Stimulated activated CD8-positive, alpha-beta memory T cell treated with anti-CD3 and anti-CD28 coated beads, Interleukin-7, amount 100 ng/mL, for 4 hours (primary cell): ENCODE measurements at regions not wholly inside any gene's neighbourhood (a gene's known extent, or its start where the extent isn't known, plus 50 kb on each side); places are given as distances from the start of the nearest gene placed in this dataset.

Experiments
- DNase-seq, 2 donors: peaks; one replicate each; pipeline ENCODE4 v3.0.0-alpha.2; 2020; ENCODE audit warnings: low read depth in 2 of 2

DNA sequence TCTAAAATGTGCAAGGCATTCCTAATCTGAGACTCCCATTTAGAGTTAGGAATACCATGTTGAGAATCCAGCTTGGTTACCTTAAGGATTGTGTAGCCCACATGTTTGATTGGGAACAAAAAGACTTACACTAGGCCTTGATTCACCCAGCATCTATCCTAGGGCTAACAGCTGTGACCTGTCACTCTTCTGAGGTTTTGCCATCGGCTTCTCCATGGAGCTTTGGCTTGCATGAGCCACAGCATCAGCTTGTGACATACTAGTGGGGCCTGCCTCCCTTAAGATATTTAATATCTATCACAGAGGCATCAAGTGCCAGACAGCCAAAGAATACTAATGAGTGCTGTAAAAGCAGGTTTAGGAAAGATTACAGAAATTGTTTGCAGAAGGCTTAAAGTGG lies 241.3 kb upstream of the UBE2E3 start:
- DNase-seq: no peak

DNA sequence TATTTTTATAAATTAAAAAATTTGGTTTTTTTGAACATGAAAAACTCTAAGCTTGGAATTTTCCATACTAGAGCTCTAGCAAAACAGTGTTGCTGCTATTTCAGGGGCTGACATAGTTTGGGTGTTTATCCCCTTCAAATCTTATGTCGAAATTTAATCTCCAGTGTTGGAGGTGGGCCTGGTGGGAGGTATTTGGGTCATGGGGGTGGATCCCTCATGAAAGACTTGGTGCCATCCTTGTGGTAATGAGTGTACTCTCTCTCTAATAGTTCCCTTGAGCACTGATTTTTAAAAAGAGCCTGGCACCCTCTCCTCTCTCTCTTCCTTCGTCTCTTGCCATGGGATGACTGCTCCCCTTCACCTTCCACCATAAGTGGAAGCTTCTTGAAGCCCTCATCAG lies 244.6 kb upstream of the UBE2E3 start:
- DNase-seq: no peak

DNA sequence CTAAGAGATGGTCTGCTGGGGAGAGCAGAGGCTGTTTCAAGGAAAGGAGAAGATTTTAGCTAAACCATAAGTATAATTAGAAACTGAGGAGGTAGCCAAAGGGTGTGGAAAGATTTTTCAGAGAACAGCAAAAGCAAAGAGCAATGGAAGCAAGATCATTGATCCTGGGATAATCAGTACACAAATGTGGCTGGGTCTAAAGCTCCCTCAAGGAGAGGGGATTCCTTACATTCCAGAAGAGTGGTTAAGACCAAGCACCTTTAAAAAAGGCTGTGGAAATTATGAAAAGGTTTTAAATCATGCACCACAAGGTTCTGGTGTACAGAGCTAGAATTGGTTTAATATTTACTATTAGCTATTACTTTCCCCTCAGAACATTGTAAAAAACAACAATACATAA lies 246.0 kb upstream of the UBE2E3 start:
- DNase-seq: no peak

DNA sequence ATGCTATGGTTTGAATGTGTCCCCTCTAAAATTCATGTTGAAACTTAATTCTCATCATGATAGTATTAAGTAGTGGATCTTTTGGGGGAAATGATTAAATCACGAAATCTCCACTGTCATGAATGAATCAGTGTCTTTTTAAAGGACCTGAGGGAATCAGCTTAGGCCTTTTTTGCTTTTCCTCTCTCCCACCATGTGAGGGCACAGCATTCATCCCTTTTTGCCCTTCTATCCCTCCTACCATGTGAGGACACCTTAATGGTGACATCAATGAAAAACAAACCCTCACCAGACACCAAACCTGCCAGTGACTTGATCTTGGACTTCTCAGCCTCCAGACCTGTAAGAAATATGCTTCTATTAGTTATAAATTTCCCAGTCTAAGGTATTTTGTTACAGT lies 247.1 kb upstream of the UBE2E3 start:
- no peak for DNase-seq

DNA sequence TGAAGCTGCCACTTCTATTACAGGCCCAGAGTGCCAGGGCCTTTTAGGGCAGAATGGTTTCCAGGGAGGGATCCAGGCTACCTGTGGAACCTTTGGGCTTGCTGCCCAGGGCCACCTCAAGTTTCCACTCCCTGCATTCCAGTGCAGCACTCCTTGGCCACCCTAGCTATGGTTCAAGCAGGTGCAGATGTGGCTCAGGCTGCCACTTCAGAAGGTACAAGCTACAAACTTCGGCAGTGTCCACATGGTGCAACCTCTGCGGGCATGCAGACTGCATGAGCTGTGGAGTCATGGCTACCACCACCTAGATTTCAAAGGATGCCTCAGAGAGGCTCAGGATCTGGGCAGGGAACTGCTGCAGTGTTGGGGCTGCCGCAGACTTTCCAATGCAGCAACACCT lies 248.1 kb upstream of the UBE2E3 start:
- DNase-seq: no peak

DNA sequence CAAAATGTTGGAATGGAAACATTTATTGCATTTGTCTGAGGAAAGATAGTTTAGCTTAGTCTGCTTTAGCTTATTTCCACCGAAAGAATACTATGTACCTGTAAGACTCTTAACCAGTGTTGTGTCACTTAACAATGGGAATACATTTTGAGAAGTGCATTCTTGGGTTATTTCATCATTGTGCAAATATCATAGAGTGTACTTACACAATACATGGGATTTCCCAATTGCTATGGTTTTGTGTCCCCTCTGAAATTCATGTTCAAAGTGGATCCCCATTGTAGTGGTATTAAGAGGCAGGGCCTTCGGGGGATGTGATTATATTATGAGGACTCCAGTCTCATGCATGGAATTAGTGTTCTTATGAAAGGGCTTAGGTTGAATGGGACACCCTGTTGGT lies 249.4 kb upstream of the UBE2E3 start:
- DNase-seq: no peak

DNA sequence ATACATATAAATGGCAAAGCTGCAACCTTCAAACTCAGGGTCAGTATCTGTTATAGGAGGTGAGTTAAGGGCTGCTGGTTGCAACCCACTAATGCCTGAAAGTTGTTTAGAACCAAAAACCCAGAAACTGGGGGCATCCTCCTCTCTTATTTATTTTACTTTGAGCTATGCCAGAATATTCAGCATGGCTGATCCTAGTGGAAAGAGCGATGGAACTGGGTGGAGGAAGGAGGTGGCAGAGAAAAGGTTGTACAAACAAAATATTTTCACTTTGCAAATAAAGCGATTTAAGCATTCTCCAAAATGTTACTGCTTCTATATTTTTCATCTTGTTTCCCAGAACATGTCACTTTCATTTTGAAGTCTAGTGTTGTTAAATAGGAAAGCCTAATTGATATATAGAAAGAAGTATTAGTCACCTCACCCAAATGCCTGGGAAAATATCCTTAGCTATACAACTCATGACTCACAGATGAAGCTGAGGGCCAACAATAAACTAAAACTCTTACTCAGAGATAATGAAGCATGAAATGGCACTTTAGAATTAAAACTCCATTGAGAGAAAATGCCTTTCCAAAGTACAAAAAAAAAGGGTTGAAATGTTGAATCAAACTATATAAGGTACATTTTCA lies 251.4 kb upstream of the UBE2E3 start:
- no peak for DNase-seq

DNA sequence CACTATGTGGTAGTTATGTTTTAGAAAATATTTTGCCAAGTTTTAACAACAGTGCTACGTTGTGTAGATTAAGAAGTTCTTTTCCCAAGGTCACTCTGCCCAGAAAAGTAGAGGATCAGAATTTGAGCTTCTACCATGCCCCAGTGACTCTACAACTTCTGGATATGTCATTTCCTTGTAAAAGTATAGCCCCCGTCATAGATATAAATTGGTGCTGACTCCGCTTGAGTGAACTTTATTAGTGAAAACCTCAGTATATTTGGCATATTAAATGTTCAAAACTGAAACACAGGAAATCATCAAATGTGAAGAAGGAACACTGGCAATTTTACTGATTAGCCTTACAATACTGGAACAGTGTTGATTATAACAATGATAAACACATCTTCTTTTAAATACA lies 256.7 kb upstream of the UBE2E3 start:
- no peak for DNase-seq

DNA sequence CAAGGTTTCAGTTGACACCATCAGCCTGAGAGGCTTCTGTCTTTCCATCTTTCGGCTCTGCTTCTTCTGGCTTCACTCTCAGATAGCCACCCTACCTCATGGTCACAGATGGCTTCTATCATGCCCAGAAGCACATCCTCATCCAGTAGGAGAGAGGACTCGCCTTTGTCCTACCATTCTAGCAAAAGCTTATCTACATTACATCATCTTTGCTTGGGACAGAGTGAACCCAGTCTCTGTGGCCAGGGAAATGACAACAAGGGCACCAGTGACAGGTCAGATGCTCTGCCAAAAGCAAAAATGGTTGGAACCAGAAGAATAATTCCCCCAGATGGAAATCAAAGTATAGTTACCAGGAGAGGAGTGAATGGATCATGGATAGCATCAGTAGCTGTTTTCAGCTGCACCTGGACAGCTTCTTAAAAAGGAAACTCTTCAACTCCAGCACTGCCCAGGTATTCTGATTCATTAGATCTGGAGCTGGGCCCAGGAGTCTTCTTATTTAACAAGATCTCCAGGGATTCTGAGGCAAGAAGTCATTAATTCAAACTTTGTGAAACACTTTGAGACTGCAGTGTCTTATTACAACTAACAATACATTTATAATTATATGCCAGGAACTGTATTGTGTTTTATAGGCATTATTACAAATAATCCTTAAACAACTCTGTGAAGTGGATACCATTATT lies 257.7 kb upstream of the UBE2E3 start:
- DNase-seq: no peak

DNA sequence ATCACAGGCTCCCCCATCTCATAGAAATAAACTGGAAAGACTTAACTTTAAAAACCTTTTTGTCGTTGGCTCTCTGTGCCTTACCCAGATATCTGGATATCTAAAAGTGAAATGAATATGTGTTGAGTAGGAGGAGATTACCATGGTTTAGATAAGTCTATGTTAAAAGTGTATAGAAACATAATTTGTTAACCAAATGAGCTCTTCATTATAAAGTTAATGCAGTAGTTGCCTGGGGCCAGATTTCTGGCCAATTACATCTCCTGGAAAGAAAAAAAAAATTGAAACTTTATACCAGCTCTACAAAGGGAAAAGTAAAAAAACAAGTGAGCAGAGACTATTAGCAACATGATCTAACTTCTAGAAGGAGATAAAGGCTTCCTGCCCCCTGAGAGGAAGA lies 259.6 kb upstream of the UBE2E3 start:
- DNase-seq: no peak

DNA sequence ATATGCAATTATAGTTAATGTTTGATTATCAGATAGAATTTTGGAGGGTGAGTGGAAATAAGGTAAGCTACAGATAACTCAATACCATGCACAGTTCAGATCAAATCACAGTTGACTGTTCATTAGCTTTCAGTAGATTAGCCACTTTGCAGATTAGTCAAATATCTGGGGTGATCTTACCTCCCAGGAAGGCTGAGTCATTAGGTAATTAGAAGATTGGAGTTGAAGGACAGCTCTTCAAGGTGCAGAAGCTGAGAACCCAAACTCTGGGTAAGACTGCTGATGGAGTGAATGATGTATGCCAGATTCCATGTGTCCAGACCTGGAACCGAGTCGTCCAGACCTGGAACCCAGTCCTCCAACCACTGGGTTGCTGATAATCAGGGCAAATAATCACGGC lies 262.8 kb upstream of the UBE2E3 start:
- DNase-seq: no peak

DNA sequence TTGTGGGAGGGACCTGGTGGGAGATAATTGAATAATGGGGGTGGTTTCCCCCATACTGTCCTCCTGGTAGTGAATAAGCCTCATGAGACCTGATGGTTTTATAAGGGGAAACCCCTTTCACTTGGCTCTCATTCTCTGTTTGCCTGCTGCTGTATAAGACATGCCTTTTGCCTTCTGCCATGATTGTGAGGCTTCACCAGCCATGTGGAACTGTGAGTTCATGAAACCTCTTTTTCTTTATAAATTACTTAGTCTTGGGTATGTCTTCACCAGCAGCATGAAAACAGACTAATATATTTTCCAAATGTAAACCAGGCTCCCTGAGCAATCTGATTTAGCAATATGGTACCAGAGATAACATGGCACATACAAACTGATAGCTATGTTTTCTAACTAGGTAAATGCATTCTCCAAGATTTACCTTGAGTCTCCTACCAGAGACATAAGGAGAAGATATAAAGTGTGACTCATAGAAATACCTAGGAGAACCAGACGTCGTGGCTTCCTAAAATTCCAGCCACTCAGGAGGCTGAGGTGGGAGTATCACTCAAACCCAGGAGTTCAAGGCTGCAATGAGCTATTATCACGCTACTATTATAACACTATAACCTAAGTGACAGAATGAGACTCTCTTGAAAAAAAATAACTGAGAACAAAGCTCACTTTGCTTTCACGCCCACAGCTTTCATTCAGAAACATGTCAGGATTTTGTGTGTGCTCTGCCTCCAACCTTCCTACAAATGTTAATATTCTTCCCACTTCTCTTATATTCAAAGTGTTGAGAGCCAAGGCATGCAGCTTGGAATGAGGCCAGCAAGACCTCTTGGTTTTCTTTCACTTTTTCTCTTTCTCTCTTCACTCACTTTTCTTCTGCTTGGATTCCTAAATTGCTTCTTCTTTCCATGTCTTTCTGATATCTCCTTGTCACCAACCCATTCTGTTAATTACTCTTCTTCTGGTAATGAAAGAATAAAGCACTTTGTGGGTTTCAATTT lies 263.9 kb upstream of the UBE2E3 start:
- DNase-seq: no peak

DNA sequence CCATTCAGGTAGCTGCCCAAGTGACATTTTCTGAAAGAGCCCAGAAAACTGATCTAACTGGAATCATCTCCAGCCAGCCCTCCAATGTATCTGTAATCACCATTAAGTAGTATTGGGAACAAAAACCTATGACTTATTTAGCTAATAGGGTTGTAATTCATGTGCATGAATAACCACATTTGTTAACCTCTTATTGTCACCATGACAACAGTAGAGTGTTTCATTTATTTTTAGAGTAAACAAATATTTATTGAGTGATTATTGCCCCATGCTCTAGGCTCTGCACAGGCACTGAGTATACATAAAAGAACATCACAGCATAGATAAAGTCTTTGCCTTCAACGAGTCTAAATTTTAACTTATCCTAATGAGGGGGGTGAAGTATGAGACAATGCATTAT lies 265.4 kb upstream of the UBE2E3 start:
- DNase-seq: no peak

DNA sequence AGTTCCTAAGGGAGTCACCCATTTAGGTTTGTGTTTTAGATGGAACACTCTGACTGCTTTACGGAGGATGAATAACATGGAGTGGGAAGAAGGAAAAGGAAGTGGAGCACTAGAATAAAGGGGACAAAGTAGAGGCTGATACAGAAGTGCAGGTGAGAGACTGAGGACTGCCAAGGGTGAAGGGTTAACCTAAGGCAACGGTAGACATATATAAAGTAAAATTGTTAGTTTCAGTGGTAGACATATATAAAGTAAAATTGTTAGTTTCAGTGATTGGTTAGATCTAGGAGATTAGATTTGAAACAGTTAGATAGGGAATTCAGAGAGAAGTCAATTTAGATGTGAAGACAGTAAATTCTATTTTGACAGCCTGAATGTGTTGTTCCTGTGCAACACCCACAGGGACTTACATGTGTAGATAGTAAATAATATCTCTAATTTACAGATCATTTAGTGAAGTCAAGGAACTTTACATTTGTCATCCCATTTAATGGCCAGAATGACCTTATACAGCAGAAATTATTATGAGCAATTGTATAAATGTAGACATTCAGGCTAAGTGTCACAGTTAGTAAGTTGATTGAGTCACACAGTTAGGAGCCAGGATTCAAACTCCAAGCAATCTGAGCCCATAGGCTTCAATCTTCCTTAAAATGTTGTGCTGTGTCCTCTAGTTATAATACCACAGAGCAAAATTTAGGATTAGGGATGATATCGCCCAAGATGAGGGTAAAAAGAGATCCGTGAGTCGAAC lies 270.8 kb upstream of the UBE2E3 start:
- DNase-seq: no peak

DNA sequence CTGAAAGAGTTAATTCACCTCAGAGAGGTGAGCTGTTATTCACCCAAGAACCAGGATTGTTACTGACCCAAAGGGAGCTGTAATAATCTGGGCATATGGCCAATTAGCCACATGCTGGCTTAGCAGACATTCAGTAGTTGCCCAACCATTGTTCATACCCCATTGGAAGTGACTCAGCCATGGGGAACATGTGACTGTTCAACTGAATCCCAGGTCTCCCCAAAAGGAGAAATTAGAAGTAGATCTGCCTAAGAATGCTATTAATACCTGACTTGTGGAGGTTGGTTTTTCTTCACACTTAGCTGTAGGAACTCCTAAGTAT lies 272.6 kb upstream of the UBE2E3 start:
- no peak for DNase-seq

DNA sequence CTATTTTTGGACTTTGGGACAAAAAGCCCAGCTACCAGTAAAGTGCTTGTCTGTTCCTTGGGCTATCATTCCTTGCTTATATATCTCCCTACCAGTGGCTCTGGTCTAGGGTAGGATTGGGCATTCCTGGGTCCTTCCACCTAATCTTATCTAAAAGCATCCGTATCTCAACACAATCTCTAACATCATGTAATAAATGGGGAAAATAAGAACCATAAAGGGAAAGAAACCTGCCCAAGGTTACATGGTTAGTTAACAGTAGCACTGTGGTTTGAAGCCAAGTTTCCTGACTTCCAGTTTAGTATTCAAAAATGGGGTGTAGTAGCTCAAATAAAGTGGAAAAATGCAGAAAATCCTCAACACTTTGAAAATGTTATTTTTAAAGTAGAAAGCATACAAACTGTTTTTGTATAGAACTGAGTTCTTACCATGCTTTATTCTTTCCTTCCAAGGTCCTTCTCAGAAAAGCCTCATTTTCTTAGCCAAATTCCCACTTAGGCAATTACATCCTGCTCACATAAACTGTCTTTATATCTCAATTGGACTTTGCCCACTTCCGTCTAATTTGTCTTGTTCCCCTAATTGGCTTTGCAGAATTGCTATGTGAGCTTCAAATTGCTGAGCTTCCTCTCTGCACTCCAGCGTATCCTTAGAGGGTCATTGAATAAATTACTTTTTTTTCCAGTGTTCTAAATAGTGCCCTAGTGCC lies 273.1 kb upstream of the UBE2E3 start:
- no peak for DNase-seq

DNA sequence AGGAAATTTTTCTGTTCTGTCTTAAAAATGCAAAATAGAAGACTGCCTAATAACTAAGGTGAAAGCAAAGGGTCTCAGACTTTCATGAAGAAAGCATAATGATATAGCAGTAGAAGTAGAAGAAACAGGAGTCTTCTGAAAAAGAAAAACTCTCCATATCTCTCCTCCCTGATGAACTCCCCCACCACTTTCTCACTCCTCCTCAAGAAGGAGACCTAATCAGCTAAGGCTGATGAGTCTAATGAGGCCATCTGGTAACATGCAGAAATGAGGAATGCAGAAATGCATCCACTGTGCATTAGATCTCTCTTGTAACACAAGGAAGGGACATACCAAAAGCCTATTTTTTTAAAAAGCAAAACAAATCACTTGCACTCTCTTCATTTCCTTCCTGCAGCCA lies 273.7 kb upstream of the UBE2E3 start:
- no peak for DNase-seq

DNA sequence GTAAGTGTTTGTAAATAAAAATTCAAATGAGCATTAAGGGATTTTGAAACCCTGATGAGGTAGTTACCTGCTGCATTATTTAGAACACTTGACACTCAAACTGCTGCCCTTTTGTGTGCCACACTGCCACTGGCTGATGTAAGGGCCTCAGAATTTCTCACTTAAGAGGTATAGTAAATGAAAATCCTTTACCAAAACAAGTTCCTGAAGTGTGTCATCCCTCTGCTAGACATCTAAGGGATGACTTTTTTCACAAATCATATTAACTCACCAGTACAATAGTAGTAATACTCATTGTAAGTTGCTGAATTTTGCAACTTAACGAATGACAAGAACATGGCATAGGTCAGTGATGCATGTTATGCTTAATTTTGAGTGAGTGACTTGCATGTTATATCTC lies 274.9 kb upstream of the UBE2E3 start:
- no peak for DNase-seq

DNA sequence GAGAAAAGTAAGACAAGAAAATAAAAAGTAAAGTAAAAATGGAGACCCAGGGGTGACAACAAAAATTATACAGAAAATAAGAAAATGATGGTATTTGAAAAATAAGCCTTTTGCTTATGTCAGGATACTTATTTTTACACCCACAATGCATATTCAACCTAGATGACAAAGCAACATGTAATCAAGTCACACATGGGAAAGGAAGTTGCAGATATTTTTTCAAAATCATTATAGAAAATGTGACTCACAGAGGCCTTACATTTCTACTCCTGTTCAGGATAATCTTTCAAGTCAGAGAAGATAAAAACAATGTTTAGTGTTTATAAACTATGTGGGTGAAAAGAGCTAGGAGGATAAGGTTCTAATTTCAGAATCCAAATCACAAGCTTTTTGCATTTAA lies 275.3 kb upstream of the UBE2E3 start:
- no peak for DNase-seq

DNA sequence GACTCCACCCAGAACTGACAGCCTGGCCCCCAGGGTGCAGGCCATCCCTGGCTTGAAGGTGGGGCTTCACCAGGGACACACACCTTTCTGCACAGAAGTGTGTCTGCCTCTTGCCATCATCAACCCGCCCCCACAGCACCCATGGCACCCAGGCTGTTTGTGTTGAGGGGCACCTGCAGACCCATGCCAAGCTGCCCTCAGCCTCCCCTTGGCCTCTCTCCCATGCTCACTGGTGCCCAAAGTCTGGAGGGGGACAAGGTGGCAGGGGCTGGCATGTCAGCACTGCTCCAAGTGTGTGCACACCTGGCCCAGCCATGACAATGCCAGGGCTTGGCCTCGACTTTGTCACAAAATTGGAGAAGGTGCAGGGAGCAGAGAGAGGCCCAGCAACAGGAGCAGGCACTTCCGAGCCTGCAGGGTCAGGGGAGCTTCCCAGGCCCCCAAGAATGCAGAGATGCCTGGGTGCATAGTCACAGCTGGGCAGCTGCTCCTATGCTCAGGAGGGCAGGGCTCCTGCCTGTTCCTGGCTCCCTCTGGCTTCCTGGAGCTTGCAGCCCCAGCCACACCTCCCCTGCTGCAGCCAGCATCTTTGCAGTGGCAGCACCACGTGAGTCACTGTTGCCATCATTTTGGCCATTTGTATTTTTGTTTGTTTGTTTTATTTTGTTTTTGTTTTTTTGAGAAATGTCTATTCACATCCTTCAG lies 280.6 kb upstream of the UBE2E3 start:
- DNase-seq: no peak

DNA sequence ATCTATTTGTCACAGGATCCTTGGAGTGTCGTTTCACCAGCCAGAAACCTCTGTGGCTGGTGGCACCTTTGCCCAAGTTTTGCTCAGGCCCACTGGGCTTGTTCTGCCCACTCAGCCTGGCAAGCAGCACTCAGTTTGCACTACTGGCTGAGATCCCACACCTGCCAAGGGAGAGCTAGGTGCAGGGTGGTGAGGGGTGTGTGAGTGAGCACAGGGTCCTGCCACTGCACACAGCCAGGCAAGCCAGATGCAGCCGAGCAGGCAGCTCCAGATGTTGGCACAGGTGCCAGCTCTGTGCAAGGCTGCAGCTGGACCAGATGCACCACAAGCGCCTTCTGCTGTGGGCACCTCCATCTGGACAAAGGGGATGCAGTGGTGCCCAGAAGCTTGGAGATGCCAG lies 281.7 kb upstream of the UBE2E3 start:
- DNase-seq: no peak
